GM23338 (cell line): ENCODE measurements at regions not wholly inside any gene's neighbourhood (a gene's known extent, or its start where the extent isn't known, plus 50 kb on each side); places are given as distances from the start of the nearest gene placed in this dataset.

Experiments used
- CREB1 ChIP-seq: fragments of 250-450 bp; sonication (Bioruptor Pico); IDR thresholded peaks from 2 replicates; pipeline ENCODE4 v1.5.0; 2020; ENCODE audit warnings: low read depth, mild to moderate bottlenecking, moderate library complexity
- CTCF ChIP-seq, 2 experiments: fragments of 200-600 bp in 1 of 2; sonication (generic) in 1 of 2; conservative IDR thresholded peaks; 2 replicates each; pipeline versions ENCODE4 v1.5.1 to v1.6.1; 2016 to 2017; ENCODE audit warnings: antibody characterized with exemption in 2 of 2, low read depth in 2 of 2, mild to moderate bottlenecking in 2 of 2, moderate library complexity in 1 of 2
- EZH2phosphoT487 ChIP-seq: fragments of 200-600 bp; sonication (generic); IDR thresholded peaks from one replicate; pipeline ENCODE4 v1.8.1; 2018; ENCODE audit warnings: antibody characterized with exemption; ENCODE audit not compliant: unreplicated experiment
- POLR2AphosphoS5 ChIP-seq: IDR thresholded peaks from 2 replicates; pipeline ENCODE4 v1.6.1; 2016; ENCODE audit warnings: antibody characterized with exemption, low read depth
- REST ChIP-seq: IDR thresholded peaks from one replicate; pipeline ENCODE4 v1.6.1; 2018; ENCODE audit warnings: antibody characterized with exemption; ENCODE audit not compliant: unreplicated experiment
- STAT1 ChIP-seq: IDR thresholded peaks from one replicate; pipeline ENCODE4 v1.6.1; 2016; ENCODE audit warnings: antibody characterized with exemption; ENCODE audit not compliant: unreplicated experiment

DNA sequence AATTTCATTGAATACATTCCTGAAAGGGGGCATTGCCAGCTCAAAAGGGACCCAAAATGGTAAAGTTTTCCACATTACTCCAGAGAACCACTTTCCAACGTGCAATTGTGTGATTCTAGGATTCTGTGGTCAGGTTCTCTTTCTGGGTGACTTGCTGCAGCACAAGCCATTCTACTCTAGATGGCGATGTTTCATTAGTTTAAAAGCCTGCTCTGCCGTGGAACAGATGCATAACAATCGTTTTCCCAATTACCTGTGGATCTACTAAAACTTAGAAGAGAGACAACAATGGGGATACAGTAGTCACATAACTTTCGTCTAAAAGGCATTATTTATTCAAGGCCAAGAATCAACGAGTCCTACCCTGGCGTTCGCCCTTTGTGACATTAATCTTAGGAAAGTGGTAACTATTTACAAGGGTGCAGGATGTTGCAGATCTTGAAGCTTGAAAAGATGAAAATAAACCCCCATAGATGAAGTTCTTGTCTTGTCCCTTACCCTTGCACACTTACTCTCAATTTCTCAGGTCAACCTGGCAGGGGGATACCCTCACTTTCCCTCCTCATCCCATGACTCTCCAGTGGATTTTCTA is 400.9 kb downstream of the SNAPC1 start:
- TF ChIP-seq CREB1 (no peak), POLR2AphosphoS5 (no peak), CTCF (conservative IDR thresholded peaks at IDR 0.05; ENCODE audit: low read depth in 2 of 2) (peak; percentile 89 to 95), EZH2phosphoT487 (no peak), STAT1 (no peak), REST (no peak)
